Karpas-422 (cell line): ENCODE measurements at regions not wholly inside any gene's neighbourhood (a gene's known extent, or its start where the extent isn't known, plus 50 kb on each side); places are given as distances from the start of the nearest gene placed in this dataset.
"Not testable (repeated sequence)": the region's sequence is repeated elsewhere in the genome, so short reads cannot be mapped to it uniquely, and the experiment has no call there.

Experiments
- DNase-seq: peaks from one replicate; pipeline ENCODE4 v3.0.0-alpha.2; 2015
- H2AFZ ChIP-seq: fragments of 200-600 bp; sonication (generic); 2 replicates; pipeline ENCODE4 v1.6.1; 2014; ENCODE audit warnings: antibody characterized with exemption, low read length, mixed read lengths
- H3K27ac ChIP-seq: fragments of 200-600 bp; sonication (generic); 2 replicates; pipeline ENCODE4 v1.5.1; 2014; ENCODE audit warnings: mild to moderate bottlenecking, low read length, moderate library complexity
- H3K27me3 ChIP-seq: fragments of 200-600 bp; sonication (generic); 2 replicates; pipeline ENCODE4 v1.6.1; 2014; ENCODE audit warnings: low read length, mixed read lengths
- H3K36me3 ChIP-seq: fragments of 200-600 bp; sonication (generic); 2 replicates; pipeline ENCODE4 v1.6.1; 2014; ENCODE audit warnings: low read length, mixed read lengths; ENCODE audit not compliant: insufficient read depth
- H3K4me1 ChIP-seq: fragments of 200-600 bp; sonication (generic); 2 replicates; pipeline ENCODE4 v1.6.1; 2014; ENCODE audit warnings: mild to moderate bottlenecking, low read length, mixed read lengths
- H3K4me2 ChIP-seq: fragments of 200-600 bp; sonication (generic); 2 replicates; pipeline ENCODE4 v1.6.1; 2014; ENCODE audit warnings: low read length, low read depth, mild to moderate bottlenecking; ENCODE audit not compliant: poor library complexity, severe bottlenecking
- H3K4me3 ChIP-seq: fragments of 200-600 bp; sonication (generic); 2 replicates; pipeline ENCODE4 v1.5.1; 2014; ENCODE audit warnings: mild to moderate bottlenecking, antibody characterized with exemption, low read length, mixed read lengths
- H3K79me2 ChIP-seq: fragments of 200-600 bp; sonication (generic); 2 replicates; pipeline ENCODE4 v1.6.1; 2014; ENCODE audit warnings: mild to moderate bottlenecking, low read length, mixed read lengths
- H3K9ac ChIP-seq: fragments of 200-600 bp; sonication (generic); 2 replicates; pipeline ENCODE4 v1.6.0; 2014; ENCODE audit warnings: low read length
- H3K9me2 ChIP-seq: fragments of 200-600 bp; sonication (generic), shearing (Covaris generic); replicated peaks from 2 replicates; pipeline ENCODE4 v1.6.0; 2014; ENCODE audit warnings: mild to moderate bottlenecking, low read length, moderate library complexity; ENCODE audit not compliant: insufficient read depth
- H3K9me3 ChIP-seq: fragments of 300-700, 200-600 bp; sonication (generic); 2 replicates; pipeline ENCODE4 v1.6.1; 2014; ENCODE audit warnings: low read length, mixed read lengths
- H4K20me1 ChIP-seq: fragments of 200-600 bp; sonication (generic); 2 replicates; pipeline ENCODE4 v1.6.1; 2014; ENCODE audit warnings: mild to moderate bottlenecking, antibody characterized with exemption, low read length, low read depth; ENCODE audit not compliant: insufficient read depth

DNA sequence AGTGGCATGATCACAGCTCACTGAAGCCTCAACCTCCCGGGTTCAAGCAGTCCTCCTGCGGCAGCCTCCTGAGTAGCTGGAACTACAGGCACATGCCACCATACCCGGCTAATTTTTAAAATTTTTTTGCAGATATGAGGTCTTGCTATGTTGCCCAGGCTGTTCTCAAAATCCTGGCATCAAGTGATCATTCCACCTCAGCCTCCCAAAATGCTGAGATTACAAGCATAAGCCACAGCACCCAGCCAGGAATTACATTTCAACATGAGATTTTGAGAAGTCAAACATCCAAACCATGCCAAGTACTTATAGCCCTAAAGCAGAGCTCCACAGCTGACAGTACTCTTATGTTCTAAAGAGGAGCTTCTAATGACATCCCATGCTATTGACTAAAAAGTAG lies 200.1 kb downstream of the FCRL5 start:
- Histone ChIP-seq H3K4me2 (no peak overlapping the region), H3K27me3 (no peaks in the 10 kb centered on the region), H3K9ac (no peak overlapping the region), H3K27ac (no peak overlapping the region), H3K4me1 (no peaks in the 10 kb centered on the region), H2AFZ (no peak overlapping the region), H4K20me1 (no peaks in the 10 kb centered on the region), H3K79me2 (no peaks in the 10 kb centered on the region), H3K9me3 (no peaks in the 10 kb centered on the region), H3K9me2 (no peaks in the 10 kb centered on the region), H3K36me3 (no peaks in the 10 kb centered on the region), H3K4me3 (no peak overlapping the region)
- DNase-seq, result no peak

DNA sequence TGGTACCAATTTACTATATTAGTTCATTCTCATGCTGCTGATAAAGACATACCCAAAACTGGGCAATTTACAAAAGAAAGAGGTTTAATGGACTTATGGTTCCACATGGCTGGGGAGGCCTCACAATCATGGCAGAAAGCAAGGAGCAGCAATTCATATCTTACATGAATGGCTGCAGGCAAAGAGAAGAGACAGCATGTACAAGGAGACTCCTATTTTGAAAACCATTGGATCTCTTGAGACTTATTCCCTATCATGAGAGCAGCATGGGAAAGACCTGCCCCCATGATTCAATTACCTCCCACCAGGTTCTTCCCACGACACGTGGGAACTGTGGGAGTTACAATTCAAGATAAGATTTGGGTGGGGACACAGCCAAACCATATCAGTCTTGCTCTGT lies 200.5 kb downstream of the FCRL5 start:
- not testable (repeated sequence) for H3K4me3 ChIP-seq, H3K9me3 ChIP-seq, H2AFZ ChIP-seq, H3K27ac ChIP-seq, H3K9me2 ChIP-seq, DNase-seq, H3K9ac ChIP-seq, H3K4me1 ChIP-seq, H3K27me3 ChIP-seq, H3K36me3 ChIP-seq, H3K4me2 ChIP-seq, H4K20me1 ChIP-seq, H3K79me2 ChIP-seq

DNA sequence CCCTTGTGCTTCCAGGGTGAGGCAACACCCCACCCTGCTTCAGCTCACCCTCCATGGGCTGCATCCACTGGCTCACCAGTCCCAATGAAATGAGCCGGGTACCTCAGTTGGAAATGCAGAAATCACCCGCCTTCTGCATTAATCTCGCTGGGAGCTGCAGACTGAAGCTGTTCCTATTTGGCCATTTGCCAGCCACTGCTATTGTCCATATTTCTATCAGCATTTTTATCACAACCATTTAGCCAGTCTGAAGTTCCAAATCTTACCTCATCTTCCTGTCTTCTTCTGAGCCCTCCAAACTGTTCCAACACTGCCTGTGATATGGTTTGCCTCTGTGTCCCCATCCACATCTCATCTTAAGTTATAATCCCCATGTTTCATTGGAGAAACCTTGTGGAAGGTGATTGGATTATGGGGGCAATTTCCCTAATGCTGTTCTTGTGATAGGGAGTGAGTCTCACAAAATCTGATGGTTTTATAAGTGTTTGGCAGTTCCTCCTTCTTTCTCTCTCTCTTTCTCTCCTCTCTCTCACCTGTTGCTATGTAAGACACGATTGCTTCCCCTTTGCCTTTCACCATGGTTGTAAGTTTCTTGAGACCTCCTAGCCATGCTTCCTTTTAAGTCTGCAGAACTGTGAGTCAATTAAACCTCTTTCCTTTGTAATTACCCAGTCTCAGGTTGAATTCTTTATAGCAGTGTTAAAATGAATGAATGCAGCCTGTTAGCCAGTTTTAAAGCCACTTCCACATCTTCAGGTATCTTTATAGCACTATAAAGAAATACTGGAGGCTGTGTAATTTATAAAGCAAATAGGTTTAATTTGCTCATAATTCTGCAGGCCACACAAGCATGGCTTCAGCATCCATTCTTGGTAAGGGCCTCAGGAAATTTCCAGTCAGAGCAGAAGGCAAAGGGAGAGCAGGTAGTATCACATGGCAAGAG lies 203.5 kb downstream of the FCRL5 start:
- no peaks in the 10 kb centered on the region for H3K79me2 ChIP-seq
- no peaks in the 10 kb centered on the region for H3K4me1 ChIP-seq
- no peak for DNase-seq
- no peak overlapping the region for H3K27ac ChIP-seq
- no peaks in the 10 kb centered on the region for H4K20me1 ChIP-seq
- H3K9me3 ChIP-seq, result no peaks in the 10 kb centered on the region
- H3K27me3 ChIP-seq, result no peaks in the 10 kb centered on the region
- H3K4me2 ChIP-seq, result no peak overlapping the region
- no peaks in the 10 kb centered on the region for H3K36me3 ChIP-seq
- H3K9ac ChIP-seq, result no peak overlapping the region
- no peaks in the 10 kb centered on the region for H3K9me2 ChIP-seq
- no peak overlapping the region for H2AFZ ChIP-seq
- H3K4me3 ChIP-seq, result no peak overlapping the region

DNA sequence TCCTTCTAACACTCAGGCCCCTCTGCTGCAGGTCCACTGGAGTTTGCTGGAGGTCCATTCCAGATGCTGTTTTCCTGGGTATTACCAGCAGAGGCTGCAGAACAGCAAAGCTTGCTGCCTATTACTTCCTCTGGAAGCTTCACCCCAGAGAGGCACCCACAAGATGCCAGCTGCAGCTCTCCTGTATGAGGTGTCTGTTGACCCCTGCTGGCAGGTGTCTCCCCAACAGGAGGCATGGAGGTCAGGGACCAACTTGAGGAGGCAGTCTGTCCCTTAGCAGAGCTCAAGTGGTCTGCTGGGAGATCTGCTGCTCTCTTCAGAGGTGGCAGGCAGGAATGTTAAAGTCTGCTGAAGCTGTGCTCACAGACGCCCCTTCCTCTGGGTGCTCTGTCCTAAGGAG lies 204.8 kb downstream of the FCRL5 start:
- no peak overlapping the region for H2AFZ ChIP-seq
- no peaks in the 10 kb centered on the region for H3K79me2 ChIP-seq
- H3K9me3 ChIP-seq, result no peaks in the 10 kb centered on the region
- H3K9me2 ChIP-seq, result no peaks in the 10 kb centered on the region
- H3K27ac ChIP-seq, result no peak overlapping the region
- no peaks in the 10 kb centered on the region for H3K27me3 ChIP-seq
- no peaks in the 10 kb centered on the region for H3K36me3 ChIP-seq
- no peaks in the 10 kb centered on the region for H3K4me1 ChIP-seq
- no peaks in the 10 kb centered on the region for H4K20me1 ChIP-seq
- H3K9ac ChIP-seq, result no peak overlapping the region
- peak; percentile 44 for DNase-seq
- no peak overlapping the region for H3K4me2 ChIP-seq
- H3K4me3 ChIP-seq, result no peak overlapping the region

DNA sequence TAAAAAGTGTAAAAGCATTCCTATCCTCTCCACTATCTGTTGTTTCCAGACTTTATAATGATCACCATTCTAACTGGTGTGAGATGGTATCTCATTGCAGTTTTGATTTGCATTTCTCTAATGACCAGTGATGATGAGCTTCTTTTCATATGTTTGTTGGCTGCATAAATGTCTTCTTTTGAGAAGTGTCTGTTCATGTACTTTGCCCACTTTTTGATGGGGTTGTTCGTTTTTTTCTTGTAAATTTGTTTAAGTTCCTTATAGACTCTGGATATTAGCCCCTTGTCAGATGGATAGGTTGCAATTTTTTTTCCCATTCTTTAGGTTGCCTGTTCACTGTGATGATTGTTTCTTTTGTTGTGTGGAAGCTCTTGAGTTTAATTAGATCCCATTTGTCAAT lies 199.6 kb upstream of the ETV3 start:
- not testable (repeated sequence) for H3K4me3 ChIP-seq, H3K27me3 ChIP-seq, H3K4me1 ChIP-seq, H3K4me2 ChIP-seq, H3K9ac ChIP-seq, H3K9me3 ChIP-seq, DNase-seq, H3K27ac ChIP-seq, H3K36me3 ChIP-seq, H3K79me2 ChIP-seq, H2AFZ ChIP-seq, H4K20me1 ChIP-seq, H3K9me2 ChIP-seq

DNA sequence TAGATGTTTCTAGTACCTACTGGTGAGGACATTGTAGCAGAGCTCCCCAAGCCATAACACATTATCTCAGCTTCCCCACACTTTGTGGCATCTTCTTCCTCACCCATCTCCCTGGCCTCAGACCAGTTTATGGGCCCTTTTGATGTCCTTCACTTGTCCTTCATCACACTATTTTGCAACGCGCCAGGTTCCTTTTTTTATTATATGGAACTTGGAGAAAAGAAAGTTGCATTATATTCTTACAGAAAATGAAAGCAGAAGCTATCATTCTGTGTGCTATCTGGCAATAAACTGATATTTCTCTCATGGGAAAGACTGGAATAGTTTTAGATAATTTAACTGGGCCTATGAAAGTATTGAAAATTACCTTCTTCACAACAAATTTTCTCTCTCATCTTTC lies 196.9 kb upstream of the ETV3 start:
- no peak overlapping the region for H3K4me3 ChIP-seq
- H3K36me3 ChIP-seq, result no peaks in the 10 kb centered on the region
- no peak overlapping the region for H2AFZ ChIP-seq
- H3K79me2 ChIP-seq, result no peaks in the 10 kb centered on the region
- no peaks in the 10 kb centered on the region for H3K9me3 ChIP-seq
- H3K9me2 ChIP-seq, result no peaks in the 10 kb centered on the region
- no peak overlapping the region for H3K4me2 ChIP-seq
- no peaks in the 10 kb centered on the region for H3K4me1 ChIP-seq
- no peak overlapping the region for H3K9ac ChIP-seq
- no peak for DNase-seq
- no peak overlapping the region for H3K27ac ChIP-seq
- H4K20me1 ChIP-seq, result no peaks in the 10 kb centered on the region
- no peaks in the 10 kb centered on the region for H3K27me3 ChIP-seq

DNA sequence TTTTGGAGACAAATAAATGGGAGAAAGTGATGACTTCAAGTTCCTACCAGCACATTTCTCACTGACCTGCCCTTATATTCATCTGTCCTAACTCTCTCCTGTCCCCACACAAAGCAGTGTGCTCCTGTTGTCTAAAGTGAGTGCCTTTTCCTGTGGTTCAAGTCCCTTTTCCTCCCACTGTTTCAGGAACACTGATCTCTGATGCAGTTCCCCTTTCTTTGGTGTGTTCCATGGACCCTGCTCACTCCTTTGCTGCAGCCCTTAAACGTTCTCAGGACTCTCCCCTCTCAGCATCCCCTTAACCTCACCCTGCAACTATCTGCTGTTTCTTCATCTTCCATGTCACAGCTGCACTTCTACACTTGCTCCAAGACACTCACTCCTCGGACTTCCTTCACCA lies 195.8 kb upstream of the ETV3 start:
- no peak overlapping the region for H3K4me2 ChIP-seq
- no peak overlapping the region for H3K27ac ChIP-seq
- no peak overlapping the region for H2AFZ ChIP-seq
- H3K27me3 ChIP-seq, result no peaks in the 10 kb centered on the region
- H3K79me2 ChIP-seq, result no peaks in the 10 kb centered on the region
- no peaks in the 10 kb centered on the region for H3K36me3 ChIP-seq
- no peaks in the 10 kb centered on the region for H3K9me2 ChIP-seq
- no peak for DNase-seq
- no peak overlapping the region for H3K9ac ChIP-seq
- H3K4me3 ChIP-seq, result no peak overlapping the region
- H4K20me1 ChIP-seq, result no peaks in the 10 kb centered on the region
- no peaks in the 10 kb centered on the region for H3K9me3 ChIP-seq
- H3K4me1 ChIP-seq, result no peaks in the 10 kb centered on the region

DNA sequence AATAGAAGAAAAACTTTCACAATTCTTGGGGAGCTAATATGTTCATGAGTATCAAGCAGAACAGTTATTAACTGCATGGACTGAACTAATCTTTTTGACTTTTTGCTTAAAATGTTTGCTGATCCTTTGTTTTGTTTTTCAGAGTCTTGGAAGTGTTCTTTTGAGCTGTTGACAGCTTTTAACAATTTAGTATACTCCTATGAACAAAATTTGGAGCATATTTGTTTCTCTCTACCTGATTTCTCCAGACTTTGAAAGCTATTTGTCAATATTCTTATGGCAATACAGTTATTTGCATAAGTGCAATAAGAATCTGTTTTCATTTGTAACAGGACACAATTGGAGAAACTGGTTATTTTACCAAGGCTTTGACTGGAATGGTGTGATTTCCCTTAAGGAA lies 192.0 kb upstream of the ETV3 start:
- H3K9me2 ChIP-seq, H3K36me3 ChIP-seq, H3K27me3 ChIP-seq, H3K4me3 ChIP-seq, H3K9ac ChIP-seq, H3K4me1 ChIP-seq, DNase-seq, H2AFZ ChIP-seq, H3K4me2 ChIP-seq, H3K79me2 ChIP-seq, H4K20me1 ChIP-seq, H3K9me3 ChIP-seq, H3K27ac ChIP-seq: not testable (repeated sequence)
